Hypothalamus (tissue), 51 donors: ENCODE measurements at regions not wholly inside any gene's neighbourhood (a gene's known extent, or its start where the extent isn't known, plus 50 kb on each side); places are given as distances from the start of the nearest gene placed in this dataset.
"Not testable (repeated sequence)": the region's sequence is repeated elsewhere in the genome, so short reads cannot be mapped to it uniquely, and the experiment has no call there.

Experiments
- DNase-seq, 51 donors: peaks; one replicate each; lab custom pipeline; 2025; lab: John Stamatoyannopoulos, UW

- DNase-seq: no peak
Measured at GRCh38 chr17:16870253-16871245, 101.4 kb downstream of the TNFRSF13B start.

DNA sequence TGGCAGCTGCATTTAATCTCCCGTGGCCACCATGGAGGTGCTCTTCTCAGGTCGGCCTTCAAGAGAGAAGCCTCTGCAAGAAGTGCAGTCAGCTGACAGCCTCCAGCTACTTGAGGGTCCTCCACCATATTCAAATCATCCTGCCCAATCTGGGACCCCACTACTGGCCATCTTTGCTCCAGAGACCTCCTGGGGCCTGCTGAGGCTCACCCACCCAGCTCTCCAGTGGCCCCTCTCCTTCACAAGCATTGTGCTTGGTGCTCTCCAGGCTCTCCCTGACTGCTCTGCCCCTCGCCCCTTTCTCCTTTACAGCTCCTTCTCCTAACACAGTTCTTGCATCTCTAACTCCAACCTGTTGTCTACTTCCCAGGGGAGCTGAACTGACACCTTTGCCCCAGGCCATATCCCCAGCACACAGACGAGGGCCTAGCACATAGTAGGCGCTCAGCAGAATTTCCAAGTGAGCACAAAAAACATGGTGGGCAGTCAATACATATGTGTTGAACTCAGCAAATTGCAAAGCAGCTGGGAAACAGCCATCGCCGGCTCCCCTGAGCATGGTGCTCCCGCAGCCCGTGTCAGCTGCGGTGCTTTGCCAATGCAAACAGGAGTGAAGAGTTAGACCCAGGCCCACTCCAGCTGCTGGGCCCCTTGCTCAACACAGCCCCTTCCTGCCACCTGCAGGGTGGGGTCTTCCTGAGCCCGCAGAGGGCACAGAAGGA, 102.2 kb downstream of the TNFRSF13B start:
- not testable (repeated sequence) for DNase-seq

DNA sequence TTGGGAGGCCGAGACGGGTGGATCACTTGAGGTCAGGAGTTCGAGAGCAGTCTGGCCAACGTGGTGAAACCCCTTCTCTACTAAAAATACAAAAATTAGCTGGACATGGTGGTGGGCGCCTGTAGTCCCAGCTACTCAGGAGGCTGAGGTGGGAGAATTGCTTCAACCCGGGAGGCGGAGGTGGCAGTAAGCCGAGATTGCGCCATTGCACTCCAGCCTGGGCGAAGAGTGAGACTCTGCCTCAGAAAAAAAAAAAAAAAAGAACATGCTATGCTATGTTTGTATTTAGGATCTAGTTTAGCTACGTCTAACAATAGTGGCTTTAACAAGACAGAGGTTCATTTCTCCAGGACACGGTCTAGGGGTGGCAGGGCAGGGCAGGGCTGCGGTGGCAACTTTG, 103.3 kb downstream of the TNFRSF13B start:
- DNase-seq: not testable (repeated sequence)

- not testable (repeated sequence) for DNase-seq
Measured at GRCh38 chr17:16867545-16867944, 104.4 kb downstream of the TNFRSF13B start.

DNA sequence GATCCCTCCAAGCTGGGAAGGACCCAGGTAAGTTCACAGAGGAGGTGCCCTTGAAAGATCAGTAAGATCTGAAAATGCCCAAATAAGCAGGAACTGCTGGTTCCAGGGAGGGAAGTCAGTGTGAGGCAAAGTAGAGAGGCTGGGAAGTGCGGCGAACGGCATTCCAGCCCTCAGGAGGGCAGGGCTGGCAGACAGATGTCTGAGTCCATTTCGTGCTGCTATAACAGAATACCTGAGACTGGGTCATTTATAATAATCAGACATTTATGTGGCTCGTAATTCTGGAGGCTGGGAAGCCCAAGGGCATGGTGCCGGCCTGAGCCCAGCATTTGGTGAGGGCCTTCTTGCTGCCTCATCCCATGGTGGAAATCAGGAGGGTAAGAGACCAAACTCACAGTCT, 105.1 kb downstream of the TNFRSF13B start:
- not testable (repeated sequence) for DNase-seq

DNA sequence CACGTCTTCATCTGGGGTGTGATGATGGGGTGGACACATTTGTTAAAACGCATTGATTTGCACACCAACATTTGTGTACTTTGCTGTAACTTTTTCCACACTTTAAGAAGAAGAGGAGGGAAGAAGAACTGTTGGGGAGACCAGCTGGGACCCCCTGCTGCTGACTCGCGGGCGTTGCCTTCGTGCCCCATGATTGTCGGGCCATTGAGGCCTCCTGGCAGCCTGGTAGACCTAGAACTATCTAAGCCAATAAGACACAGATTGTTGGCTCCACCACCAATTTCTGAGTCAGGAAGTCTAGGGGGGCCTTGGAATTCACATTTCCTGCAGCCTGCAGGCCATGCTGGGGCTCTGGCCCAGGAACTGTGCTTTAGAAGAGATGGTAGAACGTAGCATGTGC, 105.5 kb downstream of the TNFRSF13B start:
- DNase-seq: no peak

DNA sequence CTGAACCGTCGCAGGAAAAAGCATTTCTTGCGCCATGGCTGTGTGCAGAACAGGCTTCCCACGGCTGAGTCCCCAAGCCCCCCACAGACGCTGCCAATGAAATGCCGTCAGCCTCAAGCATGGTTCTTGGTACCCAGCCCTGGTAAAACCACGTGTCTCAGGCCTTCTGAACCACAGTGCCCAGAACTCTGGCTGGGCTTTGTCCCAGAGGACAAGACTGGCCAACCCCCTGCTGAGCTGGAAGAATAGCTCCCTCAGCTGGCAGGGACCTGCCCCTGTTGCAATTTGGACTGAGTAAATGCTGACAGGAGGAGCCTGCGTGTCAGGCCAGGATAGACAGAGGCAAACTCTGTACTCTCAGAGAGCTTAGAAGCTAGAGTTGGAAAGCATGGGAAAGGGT, 106.2 kb downstream of the TNFRSF13B start:
- peak in 6 of 51 donors; percentile 2 to 26 (median 14) for DNase-seq

- DNase-seq: not testable (repeated sequence)
Measured at GRCh38 chr17:16865077-16865613, 106.8 kb downstream of the TNFRSF13B start.

- not testable (repeated sequence) for DNase-seq
Measured at GRCh38 chr17:16864462-16865076, 107.3 kb downstream of the TNFRSF13B start.

- not testable (repeated sequence) for DNase-seq
Measured at GRCh38 chr17:16861152-16861551, 110.8 kb downstream of the TNFRSF13B start.

DNA sequence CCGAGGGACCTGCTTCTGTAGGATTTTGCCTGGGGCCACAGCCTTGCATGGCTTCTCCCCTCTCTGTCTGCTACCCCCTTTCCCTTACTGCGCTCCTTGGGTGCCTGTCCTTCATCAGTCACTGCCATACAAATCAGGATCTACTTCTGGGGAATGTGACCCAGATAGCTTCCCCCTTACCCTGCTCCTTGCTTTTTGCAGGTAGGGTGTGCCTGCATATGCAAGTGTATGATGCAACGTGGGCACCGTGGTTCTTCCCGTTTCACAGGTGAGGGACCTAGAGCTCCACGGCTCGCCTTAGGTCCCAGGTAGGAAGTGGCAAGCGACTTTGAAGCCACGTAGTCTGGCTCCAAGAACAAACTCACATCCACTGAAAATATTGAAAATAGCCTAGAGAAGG, 111.5 kb downstream of the TNFRSF13B start:
- not testable (repeated sequence) for DNase-seq

DNA sequence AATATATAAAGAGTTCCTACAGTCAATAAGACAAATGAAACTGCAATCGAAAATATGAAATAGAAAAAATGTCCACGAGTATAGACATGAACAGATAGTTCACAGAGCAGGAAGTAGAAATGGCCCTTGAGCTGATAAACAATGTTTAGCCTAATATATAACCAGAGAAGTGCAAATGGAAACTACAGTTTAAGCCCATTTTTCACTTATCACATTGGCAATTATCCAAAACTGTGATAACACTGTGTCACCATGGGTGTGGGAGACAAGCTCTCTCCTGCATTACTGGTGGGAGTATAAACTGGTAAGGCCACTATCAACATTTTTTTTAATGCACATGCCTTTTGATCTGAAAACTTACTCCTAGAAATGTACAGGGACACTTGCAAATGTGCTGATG, 112.4 kb downstream of the TNFRSF13B start:
- DNase-seq: not testable (repeated sequence)

DNA sequence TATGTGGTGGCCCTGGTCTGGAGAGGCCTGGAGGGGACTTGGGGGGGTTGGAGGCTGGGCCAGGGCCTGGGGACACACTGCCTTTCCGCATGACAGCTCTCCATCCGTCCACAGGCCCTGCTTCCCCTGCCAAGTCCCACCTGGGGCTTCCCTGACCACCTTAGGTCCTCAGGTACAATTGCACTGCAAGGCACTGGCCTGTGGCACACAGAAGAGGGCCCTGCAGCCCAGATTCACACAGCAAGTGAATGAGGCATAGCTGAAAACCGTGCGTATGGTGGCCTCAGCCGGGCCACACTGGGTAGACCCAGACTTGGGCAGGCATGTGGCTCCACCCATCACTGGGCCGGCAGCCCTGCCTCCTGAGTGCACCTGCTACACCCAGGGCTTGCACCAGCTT, 114.2 kb downstream of the TNFRSF13B start:
- DNase-seq: not testable (repeated sequence)

DNA sequence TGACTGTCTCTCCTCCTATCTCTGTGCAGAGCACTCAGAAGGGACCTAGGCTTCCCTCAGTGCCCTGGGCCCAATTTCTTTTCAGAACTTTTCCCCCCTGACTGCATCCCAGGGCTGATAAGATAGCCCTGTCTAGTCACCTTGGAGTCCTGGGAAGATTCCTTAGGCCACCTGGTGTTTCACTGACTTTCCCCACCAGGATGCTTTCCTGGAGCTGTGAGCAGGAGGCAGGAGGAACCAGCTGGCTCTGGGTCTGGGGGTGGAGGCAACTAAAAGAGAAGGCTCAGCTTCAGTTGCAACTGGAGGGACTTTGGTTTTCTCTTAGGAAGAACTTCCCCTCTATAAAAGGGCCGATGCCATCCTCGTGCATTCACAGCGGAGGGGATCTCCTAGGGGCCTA, 115.1 kb downstream of the TNFRSF13B start:
- DNase-seq: not testable (repeated sequence)

GRCh38 chr17:16856171-16856570, 115.7 kb downstream of the TNFRSF13B start:
- not testable (repeated sequence) for DNase-seq

DNA sequence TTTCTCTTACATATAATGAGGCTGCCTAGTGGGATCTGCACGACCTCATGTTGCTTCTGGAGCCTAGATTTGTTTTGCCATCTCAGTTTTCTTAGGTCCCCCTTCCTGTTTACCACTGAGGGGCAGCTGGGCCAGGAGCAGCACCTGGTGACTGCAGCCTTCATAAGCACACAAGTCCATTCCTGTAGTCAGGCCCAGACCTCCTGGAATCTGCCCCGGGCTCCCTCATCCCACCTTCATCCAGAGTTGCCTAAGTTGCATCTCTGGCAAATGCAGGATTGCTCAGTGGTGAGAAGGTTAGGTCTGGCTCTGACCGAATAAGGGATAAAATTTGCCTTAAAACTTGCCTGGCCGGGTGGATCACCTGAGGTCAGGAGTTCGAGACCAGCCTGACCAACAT, 117.3 kb downstream of the TNFRSF13B start:
- not testable (repeated sequence) for DNase-seq

DNA sequence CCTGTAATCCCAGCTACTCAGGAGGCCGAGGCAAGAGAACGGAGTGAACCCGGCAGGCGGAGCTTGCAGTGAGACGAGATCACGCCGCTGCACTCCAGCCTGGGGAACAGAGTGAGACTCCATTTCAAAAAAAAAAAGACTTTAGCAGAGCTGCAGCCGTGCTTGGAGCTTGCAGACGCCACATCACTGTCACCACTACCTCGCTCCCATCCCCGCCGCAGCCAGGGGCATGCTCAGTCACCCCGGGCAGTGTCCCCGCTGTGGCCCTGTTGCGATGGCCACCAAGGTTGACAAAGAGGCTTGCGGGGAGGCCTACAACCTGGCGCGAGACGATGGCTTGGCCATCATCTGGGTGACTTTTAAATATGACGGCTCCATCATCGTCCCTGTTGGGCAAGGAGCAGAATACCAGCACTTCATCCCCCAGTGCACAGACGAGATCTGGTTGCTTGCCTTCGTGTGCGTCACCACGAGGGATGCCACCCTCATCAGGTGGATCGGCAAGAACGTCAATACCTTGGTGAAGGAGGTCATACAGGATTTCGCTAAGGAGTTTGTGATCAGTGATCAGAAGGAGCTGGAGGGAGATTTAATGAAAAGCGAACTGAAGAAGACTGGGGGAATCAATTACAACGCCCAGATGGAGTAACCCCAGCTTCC, 118.1 kb downstream of the TNFRSF13B start:
- DNase-seq: no peak

DNA sequence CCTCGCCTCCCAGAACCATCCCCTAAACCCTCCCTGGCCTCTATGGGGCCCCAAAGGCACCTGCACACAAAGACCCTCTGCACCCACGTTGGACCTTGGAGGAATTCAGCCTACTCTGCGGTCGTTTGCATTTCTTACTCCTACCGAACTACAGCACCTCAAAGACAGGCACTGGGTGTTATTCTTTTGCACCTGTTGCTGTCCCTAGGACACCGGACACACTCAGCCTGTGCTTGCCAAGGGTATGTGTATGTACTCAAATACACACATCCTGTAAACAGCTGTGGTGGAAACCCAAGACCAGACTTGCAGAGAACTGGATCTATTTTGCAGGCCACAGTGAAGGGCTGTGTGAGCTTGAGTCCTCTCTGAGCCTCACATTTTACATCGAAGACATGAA, 122.1 kb downstream of the TNFRSF13B start:
- DNase-seq: not testable (repeated sequence)

GRCh38 chr17:16848997-16849396, 122.9 kb downstream of the TNFRSF13B start:
- not testable (repeated sequence) for DNase-seq

- DNase-seq: not testable (repeated sequence)
Measured at GRCh38 chr17:16845098-16845497, 126.8 kb downstream of the TNFRSF13B start.
